Erythroblast (primary cell): ENCODE measurements at regions not wholly inside any gene's neighbourhood (a gene's known extent, or its start where the extent isn't known, plus 50 kb on each side); places are given as distances from the start of the nearest gene placed in this dataset.

Experiments used
- GATA1 ChIP-seq: IDR thresholded peaks from 2 replicates; pipeline ENCODE4 v1.6.1; 2011; ENCODE audit warnings: low read depth, mild to moderate bottlenecking, control low read depth, low read length, moderate library complexity
- POLR2A ChIP-seq: IDR thresholded peaks from 2 replicates; pipeline ENCODE4 v1.6.1; 2011; ENCODE audit warnings: mild to moderate bottlenecking, low read length

GRCh38 chr3:36305929-36306520 is 74.3 kb upstream of the STAC start:
- TF ChIP-seq POLR2A (no peak), GATA1 (no peak)
